BJ (cell line): ENCODE measurements at regions not wholly inside any gene's neighbourhood (a gene's known extent, or its start where the extent isn't known, plus 50 kb on each side); places are given as distances from the start of the nearest gene placed in this dataset.

Experiments used
- CTCF ChIA-PET: fragments of 350-600 bp; formaldehyde crosslinking; extraction: SDS; loops from one replicate; lab custom pipeline; 2021; ENCODE audit warnings: antibody characterized with exemption, inconsistent platforms; lab: Yijun Ruan, JAX
- POLR2A ChIA-PET: fragments of 300-600 bp; sonication (Branson Sonifier 250); formaldehyde crosslinking; extraction: SDS; loops from one replicate; lab custom pipeline; 2021; ENCODE audit warnings: antibody characterized with exemption; lab: Charles Lee
- DNase-seq: peaks from one replicate; pipeline ENCODE4 v3.0.0-alpha.2; 2011; ENCODE audit warnings: low read depth
- H3K27me3 ChIP-seq: 2 replicates; pipeline ENCODE4 v1.6.0; 2011; ENCODE audit warnings: low read length; ENCODE audit not compliant: control insufficient read depth, insufficient read depth
- H3K36me3 ChIP-seq: 2 replicates; pipeline ENCODE4 v1.5.1; 2011; ENCODE audit warnings: low read length; ENCODE audit not compliant: control insufficient read depth, insufficient read depth
- H3K4me3 ChIP-seq: 2 replicates; pipeline ENCODE4 v1.5.1; 2011; ENCODE audit warnings: low read depth, mild to moderate bottlenecking, control low read depth, low read length
- CTCF ChIP-seq: IDR thresholded peaks from 2 replicates; pipeline ENCODE4 v1.5.1; 2011; ENCODE audit warnings: low read depth, mild to moderate bottlenecking, control low read depth, inconsistent platforms, low read length, moderate library complexity; ENCODE audit not compliant: insufficient read depth

GRCh38 chr13:65656740-65657329, 1573.3 kb downstream of the PCDH9 start:
- POLR2A ChIA-PET, result no interaction called here

GRCh38 chr13:65653613-65654012, 1576.5 kb downstream of the PCDH9 start:
- ChIA-PET CTCF (no interaction called here), POLR2A (no interaction called here)
- Histone ChIP-seq H3K36me3 (no peaks in the 10 kb centered on the region), H3K27me3 (no peaks in the 10 kb centered on the region), H3K4me3 (no peak overlapping the region)
- DNase-seq, result no peak
- no peak for TF ChIP-seq CTCF

More at GRCh38 chr13:65656740-65657329, 1573.3 kb downstream of the PCDH9 start:
- peak; percentile 45 for TF ChIP-seq CTCF
- no peaks in the 10 kb centered on the region for H3K27me3 ChIP-seq
- H3K4me3 ChIP-seq, result no peak overlapping the region
- CTCF ChIA-PET, result interaction anchor here (0.6 to 1.3 kb wide), 8 partner anchors 19 to 1585 kb away, joined by 3 read pairs; partner anchors contain the start of gene PCDH9
- no peak for DNase-seq
- H3K36me3 ChIP-seq, result no peaks in the 10 kb centered on the region

- DNase-seq, result no peak
- CTCF ChIA-PET, result interaction anchor here (0.8 to 1.9 kb wide), 2 partner anchors 12 to 1574 kb away, joined by 3 to 4 read pairs; no protein-coding TSS in a partner anchor
- Histone ChIP-seq H3K27me3 (no peaks in the 10 kb centered on the region), H3K36me3 (no peaks in the 10 kb centered on the region), H3K4me3 (no peak overlapping the region)
- POLR2A ChIA-PET, result no interaction called here
- TF ChIP-seq CTCF, result no peak
Measured at GRCh38 chr13:65650321-65650720, 1579.8 kb downstream of the PCDH9 start.

GRCh38 chr13:65642996-65643395, 1587.1 kb downstream of the PCDH9 start:
- DNase-seq, result no peak
- H3K27me3 ChIP-seq, result no peaks in the 10 kb centered on the region
- CTCF ChIA-PET, result no interaction called here
- no peak overlapping the region for H3K4me3 ChIP-seq
- TF ChIP-seq CTCF, result no peak
- H3K36me3 ChIP-seq, result no peaks in the 10 kb centered on the region
- POLR2A ChIA-PET, result no interaction called here

GRCh38 chr13:65642301-65642700, 1587.8 kb downstream of the PCDH9 start:
- no peak overlapping the region for H3K4me3 ChIP-seq
- TF ChIP-seq CTCF, result no peak
- no peaks in the 10 kb centered on the region for H3K36me3 ChIP-seq
- ChIA-PET CTCF (no interaction called here), POLR2A (no interaction called here)
- DNase-seq, result no peak
- H3K27me3 ChIP-seq, result no peaks in the 10 kb centered on the region
